Astrocyte (in vitro differentiated cells and primary cell): ENCODE measurements at regions not wholly inside any gene's neighbourhood (a gene's known extent, or its start where the extent isn't known, plus 50 kb on each side); places are given as distances from the start of the nearest gene placed in this dataset.

Experiments used
- DNase-seq: peaks from one replicate; pipeline ENCODE4 v3.0.0-alpha.2; 2010; ENCODE audit warnings: low read depth
- FAIRE-seq: peaks from 2 replicates; lab custom pipeline; 2011; peaks lifted over from hg19 to GRCh38; lab: Jason Lieb, UNC
- H2AFZ ChIP-seq: 2 replicates; pipeline ENCODE4 v1.6.0; 2012; ENCODE audit warnings: low read depth, low read length, inconsistent platforms
- H3K27ac ChIP-seq: 2 replicates; pipeline ENCODE4 v1.5.1; 2011; ENCODE audit warnings: low read depth, low read length, inconsistent platforms
- H3K27me3 ChIP-seq: 2 replicates; pipeline ENCODE4 v1.6.0; 2011; ENCODE audit warnings: low read length, inconsistent platforms; ENCODE audit not compliant: insufficient read depth
- H3K36me3 ChIP-seq: 2 replicates; pipeline ENCODE4 v1.5.1; 2011; ENCODE audit warnings: low read length, inconsistent platforms; ENCODE audit not compliant: insufficient read depth
- H3K4me1 ChIP-seq: 2 replicates; pipeline ENCODE4 v1.5.1; 2011; ENCODE audit warnings: low read length, inconsistent platforms; ENCODE audit not compliant: insufficient read depth
- H3K4me2 ChIP-seq: 2 replicates; pipeline ENCODE4 v1.6.0; 2012; ENCODE audit warnings: low read length, inconsistent platforms
- H3K4me3 ChIP-seq: 2 replicates; pipeline ENCODE4 v1.5.1; 2011; ENCODE audit warnings: low read depth, mild to moderate bottlenecking, low read length, inconsistent platforms; ENCODE audit not compliant: insufficient read depth
- H3K79me2 ChIP-seq: 2 replicates; pipeline ENCODE4 v1.6.0; 2012; ENCODE audit warnings: mild to moderate bottlenecking, low read length, inconsistent platforms; ENCODE audit not compliant: insufficient read depth
- H3K9ac ChIP-seq: 2 replicates; pipeline ENCODE4 v1.6.0; 2012; ENCODE audit warnings: mild to moderate bottlenecking, low read length, inconsistent platforms
- H3K9me3 ChIP-seq: 2 replicates; pipeline ENCODE4 v1.5.1; 2012; ENCODE audit warnings: low read depth, mild to moderate bottlenecking, low read length, inconsistent platforms; ENCODE audit not compliant: insufficient read depth
- H4K20me1 ChIP-seq: 2 replicates; pipeline ENCODE4 v1.6.0; 2012; ENCODE audit warnings: low read length, inconsistent platforms; ENCODE audit not compliant: insufficient read depth
- H3K27ac Mint-ChIP-seq: one replicate; pipeline ENCODE4 v1.8.0; 2021; ENCODE audit warnings: mild to moderate bottlenecking, mixed read lengths; ENCODE audit not compliant: unreplicated experiment
- H3K27me3 Mint-ChIP-seq: one replicate; pipeline ENCODE4 v1.8.0; 2021; ENCODE audit warnings: low read depth, mixed read lengths; ENCODE audit not compliant: unreplicated experiment
- H3K36me3 Mint-ChIP-seq: one replicate; pipeline ENCODE4 v1.8.0; 2021; ENCODE audit warnings: low read depth, mixed read lengths; ENCODE audit not compliant: unreplicated experiment
- H3K4me1 Mint-ChIP-seq: one replicate; pipeline ENCODE4 v1.8.0; 2021; ENCODE audit warnings: low read depth, mixed read lengths; ENCODE audit not compliant: unreplicated experiment
- H3K4me3 Mint-ChIP-seq: one replicate; pipeline ENCODE4 v1.8.0; 2021; ENCODE audit warnings: mild to moderate bottlenecking, moderate library complexity, mixed read lengths; ENCODE audit not compliant: unreplicated experiment
- H3K9me3 Mint-ChIP-seq: one replicate; pipeline ENCODE4 v1.8.0; 2021; ENCODE audit warnings: mild to moderate bottlenecking, mixed read lengths; ENCODE audit not compliant: unreplicated experiment
- CTCF ChIP-seq: IDR thresholded peaks from 2 replicates; pipeline ENCODE4 v1.5.1; 2011; ENCODE audit warnings: low read depth, mild to moderate bottlenecking, inconsistent platforms, low read length, moderate library complexity; ENCODE audit not compliant: insufficient read depth
- EZH2 ChIP-seq: IDR thresholded peaks from 2 replicates; pipeline ENCODE4 v1.6.1; 2012; ENCODE audit warnings: mild to moderate bottlenecking, low read length, inconsistent platforms; ENCODE audit not compliant: insufficient read depth

- H2AFZ ChIP-seq = peak overlapping the region; percentile 63
- no peaks in the 10 kb centered on the region for H3K4me1 Mint-ChIP-seq
Measured at GRCh38 chr2:107414376-107414775, 412.3 kb upstream of the RGPD4 start.

DNA sequence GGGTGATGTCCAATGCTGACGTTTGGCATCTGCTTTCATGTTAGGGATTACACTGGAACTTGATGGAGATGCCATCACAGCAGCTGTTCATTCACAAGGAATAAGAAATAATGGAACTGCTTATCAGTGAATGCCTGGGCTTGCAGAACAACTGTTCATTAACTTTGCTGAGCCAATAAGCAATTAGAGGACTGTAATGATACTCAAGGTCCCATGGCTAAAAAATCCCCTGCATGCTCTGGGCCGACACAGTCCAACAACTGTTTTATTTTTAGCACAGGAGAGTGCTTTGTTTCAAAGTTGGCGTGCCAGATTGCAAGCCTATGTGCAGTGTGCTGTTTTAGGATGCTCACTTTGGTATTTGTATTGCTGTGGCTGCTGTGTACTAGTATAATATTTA, 408.0 kb upstream of the RGPD4 start:
- Mint-ChIP-seq H3K27me3 (no peaks in the 10 kb centered on the region), H3K4me1 (no peaks in the 10 kb centered on the region), H3K9me3 (peaks cover 2% of the 10 kb centered on the region), H3K4me3 (no peak overlapping the region), H3K27ac (no peak overlapping the region), H3K36me3 (no peaks in the 10 kb centered on the region)
- no peak overlapping the region for H3K9ac ChIP-seq
- peaks cover under 1% of the 10 kb centered on the region for H3K4me1 ChIP-seq
- no peaks in the 10 kb centered on the region for H3K36me3 ChIP-seq
- FAIRE-seq (no peak), DNase-seq (no peak)
- H3K9me3 ChIP-seq = no peaks in the 10 kb centered on the region
- H3K4me2 ChIP-seq = no peak overlapping the region
- TF ChIP-seq EZH2 = no peak
- no peak for TF ChIP-seq CTCF
- H3K27ac ChIP-seq = no peak overlapping the region
- no peaks in the 10 kb centered on the region for H3K79me2 ChIP-seq
- H3K4me3 ChIP-seq = no peak overlapping the region
- H3K27me3 ChIP-seq = no peaks in the 10 kb centered on the region
- no peaks in the 10 kb centered on the region for H4K20me1 ChIP-seq
- no peak overlapping the region for H2AFZ ChIP-seq

More at GRCh38 chr2:107414376-107414775, 412.3 kb upstream of the RGPD4 start:
- Histone ChIP-seq H3K27ac (no peak overlapping the region), H3K27me3 (no peaks in the 10 kb centered on the region), H3K9me3 (no peaks in the 10 kb centered on the region), H3K4me3 (no peak overlapping the region), H3K4me1 (peaks cover 12% of the 10 kb centered on the region), H4K20me1 (no peaks in the 10 kb centered on the region), H3K4me2 (peak overlapping the region; percentile 7), H3K9ac (no peak overlapping the region), H3K36me3 (no peaks in the 10 kb centered on the region), H3K79me2 (no peaks in the 10 kb centered on the region)
- no peak for DNase-seq
- Mint-ChIP-seq H3K27me3 (no peaks in the 10 kb centered on the region), H3K36me3 (no peaks in the 10 kb centered on the region), H3K9me3 (peaks cover 2% of the 10 kb centered on the region), H3K4me3 (no peak overlapping the region), H3K27ac (no peak overlapping the region)
- TF ChIP-seq EZH2 (no peak), CTCF (no peak)
- FAIRE-seq = no peak

DNA sequence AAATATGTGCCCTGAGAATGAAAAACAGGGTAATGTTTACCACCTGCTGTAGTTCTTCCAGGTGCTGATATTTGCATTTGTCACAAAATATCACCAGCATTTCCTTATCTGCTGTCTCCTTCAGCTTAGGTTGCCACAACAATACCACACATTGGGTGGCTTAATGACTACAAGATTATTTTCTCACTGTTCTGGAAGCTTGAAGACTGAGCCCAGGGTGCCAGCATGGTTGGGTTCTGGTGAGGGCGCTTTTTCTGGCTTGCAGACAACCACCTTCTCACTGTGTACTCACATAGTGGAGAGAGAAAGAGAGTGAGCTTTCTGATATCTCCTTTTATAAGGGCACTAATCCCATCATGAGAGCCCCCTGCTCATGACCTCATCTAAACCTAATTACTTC, 407.5 kb upstream of the RGPD4 start:
- no peaks in the 10 kb centered on the region for H3K4me1 Mint-ChIP-seq
- FAIRE-seq = no peak
- no peak overlapping the region for H3K27ac Mint-ChIP-seq

More for the DNA sequence above, 407.5 kb upstream of the RGPD4 start:
- TF ChIP-seq EZH2 (no peak), CTCF (no peak)
- H3K27me3 Mint-ChIP-seq = no peaks in the 10 kb centered on the region
- H3K36me3 ChIP-seq = no peaks in the 10 kb centered on the region
- H3K9ac ChIP-seq = no peak overlapping the region
- no peak overlapping the region for H2AFZ ChIP-seq
- no peak overlapping the region for H3K27ac ChIP-seq
- no peaks in the 10 kb centered on the region for H4K20me1 ChIP-seq
- H3K9me3 ChIP-seq = no peaks in the 10 kb centered on the region
- H3K36me3 Mint-ChIP-seq = no peaks in the 10 kb centered on the region
- H3K79me2 ChIP-seq = no peaks in the 10 kb centered on the region
- no peak overlapping the region for H3K4me2 ChIP-seq
- peaks cover 2% of the 10 kb centered on the region for H3K9me3 Mint-ChIP-seq
- no peaks in the 10 kb centered on the region for H3K4me1 ChIP-seq
- H3K27me3 ChIP-seq = no peaks in the 10 kb centered on the region
- no peak for DNase-seq
- no peak overlapping the region for H3K4me3 Mint-ChIP-seq
- no peak overlapping the region for H3K4me3 ChIP-seq
